ENCODE measurements at regions not wholly inside any gene's neighbourhood (a gene's known extent, or its start where the extent isn't known, plus 50 kb on each side); places are given as distances from the start of the nearest gene placed in this dataset.

DNA sequence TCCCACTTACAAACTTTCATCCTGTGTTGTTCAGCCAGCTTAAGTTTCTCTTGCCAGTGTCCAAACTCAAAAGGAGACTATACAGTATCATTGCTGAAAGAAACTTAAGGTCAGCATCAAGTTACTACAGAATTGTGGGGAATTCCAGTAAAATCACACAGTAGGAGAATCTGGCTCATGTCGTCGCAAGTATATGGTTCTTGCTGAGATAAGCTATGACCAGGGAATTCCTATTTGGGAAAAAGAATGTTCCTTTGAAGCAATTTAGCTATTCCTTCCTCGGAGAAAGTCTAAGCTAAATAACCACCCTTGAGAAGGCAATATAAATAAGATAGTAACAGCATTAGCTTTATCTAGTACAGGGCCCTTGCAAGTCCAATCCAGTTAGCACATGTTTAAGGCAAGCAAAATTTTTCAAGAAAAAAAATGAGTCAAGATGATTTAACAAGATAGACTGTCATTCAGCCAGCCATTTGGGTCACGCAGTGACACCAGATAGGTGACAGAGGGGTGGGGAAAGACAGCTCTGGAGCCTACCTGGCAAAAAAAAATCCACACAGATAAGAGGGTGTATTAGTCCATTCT lies 78.2 kb upstream of the THBS1 start:
- no peak overlapping the region for H3K9ac ChIP-seq (ENCODE audit: low read length)
- peaks cover 56% of the 10 kb centered on the region for H3K4me1 ChIP-seq (ENCODE audit: insufficient read depth, low read length)
- H3K9me3 ChIP-seq (ENCODE audit: low read length): no peaks in the 10 kb centered on the region
- peak overlapping the region; percentile 2 for H3K27ac ChIP-seq (ENCODE audit: low read depth, low read length)
- H3K4me3 ChIP-seq (ENCODE audit: low read depth in 1 of 2, low read length in 2 of 2): no peak overlapping the region
- no peaks in the 10 kb centered on the region for H3K36me3 ChIP-seq (ENCODE audit: insufficient read depth, low read length)
- no peaks in the 10 kb centered on the region for H3K27me3 ChIP-seq (ENCODE audit: control insufficient read depth in 1 of 2, insufficient read depth in 2 of 2, low read length in 2 of 2)

DNA sequence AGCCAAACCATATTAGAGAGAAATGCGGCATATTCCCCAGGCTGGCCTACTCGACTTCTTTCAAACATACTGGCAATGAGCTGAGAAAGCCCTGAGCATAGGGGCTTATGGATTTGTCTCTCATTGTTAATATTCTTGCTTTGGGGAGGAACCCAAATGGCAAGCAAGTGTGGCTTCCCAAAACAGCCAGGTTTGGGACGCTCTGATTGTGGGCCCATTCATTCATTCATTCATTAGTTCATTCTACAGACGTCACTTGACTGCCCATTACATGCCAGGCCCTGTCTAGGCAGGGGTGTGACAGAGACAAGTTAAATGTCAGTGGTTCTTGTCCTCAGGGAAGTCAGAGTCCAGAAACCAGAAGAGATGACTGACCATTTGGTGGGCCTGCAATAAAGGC lies 77.4 kb upstream of the THBS1 start:
- H3K27ac ChIP-seq (ENCODE audit: low read depth, low read length): peak overlapping the region; percentile 2
- peaks cover 48% of the 10 kb centered on the region for H3K4me1 ChIP-seq (ENCODE audit: insufficient read depth, low read length)
- no peaks in the 10 kb centered on the region for H3K9me3 ChIP-seq (ENCODE audit: low read length)
- no peak overlapping the region for H3K9ac ChIP-seq (ENCODE audit: low read length)
- no peaks in the 10 kb centered on the region for H3K27me3 ChIP-seq (ENCODE audit: control insufficient read depth in 1 of 2, insufficient read depth in 2 of 2, low read length in 2 of 2)
- no peak overlapping the region for H3K4me3 ChIP-seq (ENCODE audit: low read depth in 1 of 2, low read length in 2 of 2)
- no peaks in the 10 kb centered on the region for H3K36me3 ChIP-seq (ENCODE audit: insufficient read depth, low read length)

DNA sequence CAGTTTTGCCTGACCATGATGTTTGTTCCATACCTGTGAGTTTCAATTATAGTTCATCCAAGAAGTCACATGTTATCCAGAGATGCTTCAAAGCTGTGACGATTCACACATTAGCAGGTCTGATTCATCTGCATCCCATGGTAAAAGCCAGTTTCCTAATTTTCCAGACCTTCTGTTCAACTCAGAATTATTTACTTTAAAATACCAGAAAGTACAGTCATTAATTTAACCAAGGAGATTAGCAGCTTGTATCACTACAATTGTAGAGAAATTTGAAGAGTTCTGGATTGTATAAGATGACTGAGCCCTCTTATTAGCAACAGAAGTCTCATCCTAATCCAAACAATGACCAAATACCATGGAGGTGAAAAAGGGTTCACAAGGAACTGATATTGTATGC lies 76.1 kb upstream of the THBS1 start:
- H3K27ac ChIP-seq (ENCODE audit: low read depth, low read length): no peak overlapping the region
- H3K4me1 ChIP-seq (ENCODE audit: insufficient read depth, low read length): peaks cover 35% of the 10 kb centered on the region
- H3K36me3 ChIP-seq (ENCODE audit: insufficient read depth, low read length): no peaks in the 10 kb centered on the region
- no peaks in the 10 kb centered on the region for H3K27me3 ChIP-seq (ENCODE audit: control insufficient read depth in 1 of 2, insufficient read depth in 2 of 2, low read length in 2 of 2)
- H3K4me3 ChIP-seq (ENCODE audit: low read depth in 1 of 2, low read length in 2 of 2): no peak overlapping the region
- H3K9me3 ChIP-seq (ENCODE audit: low read length): no peaks in the 10 kb centered on the region
- no peak overlapping the region for H3K9ac ChIP-seq (ENCODE audit: low read length)

DNA sequence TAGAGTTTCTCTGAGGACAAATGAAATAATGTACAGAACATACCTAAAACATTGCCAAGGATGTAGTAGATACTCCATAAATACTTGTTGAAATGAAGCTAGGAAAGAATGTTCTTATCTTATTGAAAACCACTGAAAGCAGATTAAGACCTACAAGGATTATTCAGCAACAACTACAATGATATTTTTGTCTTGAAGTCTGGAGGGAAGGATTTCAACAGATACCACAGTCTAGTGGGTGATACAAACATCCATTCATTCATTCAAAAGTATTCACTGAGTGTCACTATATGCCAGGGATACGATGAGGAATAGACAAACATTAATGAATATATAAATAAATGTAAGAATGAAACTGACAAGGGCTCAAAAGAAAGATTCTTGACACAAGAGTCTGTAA lies 74.7 kb upstream of the THBS1 start:
- Histone ChIP-seq H3K27ac (ENCODE audit: low read depth, low read length) (no peak overlapping the region), H3K4me3 (ENCODE audit: low read depth in 1 of 2, low read length in 2 of 2) (no peak overlapping the region), H3K9ac (ENCODE audit: low read length) (no peak overlapping the region), H3K4me1 (ENCODE audit: insufficient read depth, low read length) (peaks cover 34% of the 10 kb centered on the region), H3K27me3 (ENCODE audit: control insufficient read depth in 1 of 2, insufficient read depth in 2 of 2, low read length in 2 of 2) (no peaks in the 10 kb centered on the region), H3K36me3 (ENCODE audit: insufficient read depth, low read length) (no peaks in the 10 kb centered on the region), H3K9me3 (ENCODE audit: low read length) (no peaks in the 10 kb centered on the region)

DNA sequence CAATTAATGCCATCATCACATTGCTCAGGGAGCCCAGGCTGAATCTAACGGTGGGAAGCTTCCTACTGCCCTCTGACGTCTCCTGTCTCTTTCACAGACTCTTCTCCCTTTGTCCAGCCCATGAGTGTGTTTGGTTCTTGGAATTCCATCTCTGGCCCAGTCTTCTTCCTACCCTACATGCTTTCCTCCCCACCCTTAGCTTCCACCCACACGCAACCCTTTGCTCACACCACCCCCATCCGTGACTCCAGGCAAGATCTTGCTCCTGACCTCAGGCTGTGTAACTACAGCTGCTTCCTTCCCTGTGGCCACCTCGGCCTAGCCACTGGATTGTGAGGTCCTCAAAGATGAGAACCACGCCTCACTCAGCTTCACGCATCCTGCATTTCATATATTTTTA lies 72.3 kb upstream of the THBS1 start:
- Histone ChIP-seq H3K4me3 (ENCODE audit: low read depth in 1 of 2, low read length in 2 of 2) (no peak overlapping the region), H3K9me3 (ENCODE audit: low read length) (no peaks in the 10 kb centered on the region), H3K4me1 (ENCODE audit: insufficient read depth, low read length) (peaks cover 24% of the 10 kb centered on the region), H3K27ac (ENCODE audit: low read depth, low read length) (no peak overlapping the region), H3K9ac (ENCODE audit: low read length) (no peak overlapping the region), H3K27me3 (ENCODE audit: control insufficient read depth in 1 of 2, insufficient read depth in 2 of 2, low read length in 2 of 2) (no peaks in the 10 kb centered on the region), H3K36me3 (ENCODE audit: insufficient read depth, low read length) (no peaks in the 10 kb centered on the region)

DNA sequence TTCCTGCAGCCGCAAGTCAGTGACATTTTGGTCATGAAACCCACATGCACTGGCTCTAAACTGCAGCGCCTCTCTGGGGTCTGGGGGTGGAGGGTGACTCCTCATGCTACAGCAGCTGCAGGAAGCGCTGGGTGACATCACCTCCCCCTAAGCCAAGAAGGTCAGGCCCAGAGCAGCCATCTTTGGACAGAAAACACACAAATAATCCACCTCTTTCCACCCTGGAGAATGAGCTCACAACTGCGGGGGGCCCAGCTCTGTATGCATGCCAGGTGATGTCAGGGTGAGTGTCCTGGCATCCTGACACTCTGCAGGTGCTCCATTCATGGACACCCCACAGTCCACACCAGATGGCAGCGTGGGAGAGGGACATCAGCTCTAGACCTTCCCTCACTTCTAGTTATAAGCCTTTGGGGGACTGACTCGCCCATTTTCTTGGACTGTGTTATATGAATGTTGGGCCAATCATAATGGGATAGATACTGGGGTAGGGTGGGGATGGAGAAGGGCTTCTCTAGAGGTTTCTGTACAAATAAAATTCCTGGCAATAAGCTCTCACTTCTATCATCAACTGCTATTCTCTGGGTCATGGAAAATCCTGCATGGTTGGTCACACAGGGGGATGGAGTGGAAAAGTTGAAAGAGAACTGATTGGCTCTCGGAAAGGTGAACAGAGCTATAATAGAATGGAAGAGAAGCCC lies 70.7 kb upstream of the THBS1 start:
- peaks cover 12% of the 10 kb centered on the region for H3K4me1 ChIP-seq (ENCODE audit: insufficient read depth, low read length)
- H3K9me3 ChIP-seq (ENCODE audit: low read length): no peaks in the 10 kb centered on the region
- no peak overlapping the region for H3K9ac ChIP-seq (ENCODE audit: low read length)
- no peak overlapping the region for H3K4me3 ChIP-seq (ENCODE audit: low read depth in 1 of 2, low read length in 2 of 2)
- H3K36me3 ChIP-seq (ENCODE audit: insufficient read depth, low read length): no peaks in the 10 kb centered on the region
- H3K27ac ChIP-seq (ENCODE audit: low read depth, low read length): no peak overlapping the region
- H3K27me3 ChIP-seq (ENCODE audit: control insufficient read depth in 1 of 2, insufficient read depth in 2 of 2, low read length in 2 of 2): no peaks in the 10 kb centered on the region

DNA sequence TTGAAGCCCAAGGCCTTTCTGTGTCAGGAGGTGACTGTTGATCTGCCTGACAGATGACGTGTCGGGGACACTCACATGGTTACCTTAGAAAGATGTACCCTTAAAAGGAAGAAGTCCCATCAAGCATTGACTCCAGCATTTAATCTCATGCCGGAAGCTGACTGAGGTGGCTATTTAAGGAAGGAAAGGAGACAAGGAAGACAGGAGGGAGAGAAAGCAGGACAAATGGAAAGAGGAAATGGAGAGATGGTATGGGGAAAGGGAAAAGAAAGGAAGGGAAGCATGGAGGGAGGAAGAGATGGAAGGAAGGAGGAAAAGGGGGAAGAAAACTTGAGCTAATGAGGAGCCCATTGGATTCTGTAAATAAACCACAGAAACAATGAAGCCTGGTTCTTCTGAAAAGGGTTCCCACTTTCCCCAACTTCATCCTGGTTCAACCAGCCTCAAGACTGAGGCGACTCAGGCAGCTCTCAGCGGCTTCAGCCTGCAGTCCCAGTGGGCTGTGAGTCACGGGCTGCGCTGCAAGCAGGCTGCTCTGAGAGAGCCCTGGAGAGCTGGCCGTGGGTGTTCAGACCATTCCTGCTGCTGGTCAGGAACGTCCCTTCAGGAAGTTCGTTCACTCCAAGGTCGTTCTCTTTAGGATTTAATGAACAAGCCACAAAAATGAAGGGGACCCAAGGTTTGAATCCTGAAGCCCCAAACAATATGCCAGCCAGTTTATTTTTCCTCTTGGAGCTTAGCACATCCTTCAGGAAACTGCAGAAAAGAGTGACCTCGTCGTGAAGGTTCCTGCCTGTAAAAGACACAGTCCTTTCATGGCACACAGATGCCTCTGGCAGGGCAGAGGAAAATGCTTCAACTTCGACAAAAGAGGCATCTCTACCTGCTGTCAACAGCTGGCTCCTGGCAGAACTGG lies 69.6 kb upstream of the THBS1 start:
- Histone ChIP-seq H3K4me3 (ENCODE audit: low read depth in 1 of 2, low read length in 2 of 2) (peak overlapping the region in 1 of 2 donors; percentile 7), H3K27me3 (ENCODE audit: control insufficient read depth in 1 of 2, insufficient read depth in 2 of 2, low read length in 2 of 2) (no peaks in the 10 kb centered on the region), H3K9ac (ENCODE audit: low read length) (no peak overlapping the region), H3K27ac (ENCODE audit: low read depth, low read length) (peak overlapping the region; percentile 24), H3K36me3 (ENCODE audit: insufficient read depth, low read length) (no peaks in the 10 kb centered on the region), H3K9me3 (ENCODE audit: low read length) (no peaks in the 10 kb centered on the region), H3K4me1 (ENCODE audit: insufficient read depth, low read length) (peaks cover 12% of the 10 kb centered on the region)

DNA sequence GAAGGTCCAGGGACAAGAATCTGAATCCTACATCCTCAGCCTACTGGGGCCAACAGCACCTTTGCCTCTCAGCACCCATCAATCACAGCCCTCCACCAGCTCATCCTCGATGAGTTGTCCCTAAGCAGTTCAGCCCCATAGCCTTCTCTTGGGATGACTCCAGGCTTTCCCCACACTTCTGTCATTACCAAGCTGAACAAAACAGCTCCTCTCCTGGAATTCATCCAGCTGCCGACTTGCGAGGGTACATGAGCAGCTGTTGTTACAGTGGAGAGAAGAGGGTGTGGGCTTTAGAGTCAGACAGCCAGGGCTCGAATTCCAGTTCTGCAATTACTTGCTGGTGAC lies 69.0 kb upstream of the THBS1 start:
- Histone ChIP-seq H3K4me3 (ENCODE audit: low read depth in 1 of 2, low read length in 2 of 2) (peak overlapping the region in 1 of 2 donors; percentile 7), H3K36me3 (ENCODE audit: insufficient read depth, low read length) (no peaks in the 10 kb centered on the region), H3K9ac (ENCODE audit: low read length) (no peak overlapping the region), H3K4me1 (ENCODE audit: insufficient read depth, low read length) (peaks cover 12% of the 10 kb centered on the region), H3K27me3 (ENCODE audit: control insufficient read depth in 1 of 2, insufficient read depth in 2 of 2, low read length in 2 of 2) (no peaks in the 10 kb centered on the region), H3K27ac (ENCODE audit: low read depth, low read length) (no peak overlapping the region), H3K9me3 (ENCODE audit: low read length) (no peaks in the 10 kb centered on the region)

DNA sequence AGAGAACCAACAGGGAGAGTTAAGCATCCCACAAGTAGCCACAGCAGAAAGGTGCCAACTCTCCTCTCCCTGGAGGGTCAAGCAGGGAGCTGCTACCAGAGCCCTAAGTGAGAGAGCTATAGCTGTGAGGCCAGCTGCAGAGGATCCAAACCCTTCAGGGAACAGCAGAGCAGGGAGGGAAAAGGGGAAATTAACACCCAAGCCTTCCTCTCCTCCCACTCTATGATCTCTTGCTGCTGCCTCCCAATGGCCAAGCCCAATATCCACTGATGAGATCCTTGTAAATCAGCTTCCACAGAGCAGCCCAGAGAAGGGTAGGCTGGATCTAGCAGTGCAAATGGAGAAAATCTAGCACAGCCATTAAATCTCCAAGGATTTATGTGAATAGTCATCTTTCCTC lies 68.2 kb upstream of the THBS1 start:
- H3K9ac ChIP-seq (ENCODE audit: low read length): no peak overlapping the region

DNA sequence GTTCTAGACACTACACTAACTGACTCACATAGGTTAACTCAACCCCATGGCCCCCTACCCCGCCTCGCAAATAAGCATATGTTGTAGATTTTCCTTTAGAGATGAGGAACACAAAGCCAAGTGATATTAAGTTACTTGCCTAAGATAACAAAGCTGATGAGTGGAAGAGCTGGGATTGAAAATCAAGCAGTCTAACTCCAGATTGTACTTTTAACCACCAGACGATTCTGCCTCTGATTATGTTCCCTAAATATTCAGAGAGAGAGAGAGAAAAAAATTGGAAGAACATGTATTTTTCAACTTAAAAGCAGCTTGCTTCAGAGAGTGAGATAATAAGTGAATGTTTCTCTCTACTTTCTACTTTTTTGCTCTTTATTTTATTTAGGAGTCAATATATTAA lies 66.9 kb upstream of the THBS1 start:
- Histone ChIP-seq H3K36me3 (ENCODE audit: insufficient read depth, low read length) (no peaks in the 10 kb centered on the region), H3K4me1 (ENCODE audit: insufficient read depth, low read length) (peaks cover 12% of the 10 kb centered on the region), H3K27ac (ENCODE audit: low read depth, low read length) (no peak overlapping the region), H3K27me3 (ENCODE audit: control insufficient read depth in 1 of 2, insufficient read depth in 2 of 2, low read length in 2 of 2) (no peaks in the 10 kb centered on the region), H3K9me3 (ENCODE audit: low read length) (no peaks in the 10 kb centered on the region), H3K4me3 (ENCODE audit: low read depth in 1 of 2, low read length in 2 of 2) (no peak overlapping the region), H3K9ac (ENCODE audit: low read length) (no peak overlapping the region)

More for the DNA sequence above, 68.2 kb upstream of the THBS1 start:
- Histone ChIP-seq H3K9me3 (ENCODE audit: low read length) (no peaks in the 10 kb centered on the region), H3K36me3 (ENCODE audit: insufficient read depth, low read length) (no peaks in the 10 kb centered on the region), H3K4me3 (ENCODE audit: low read depth in 1 of 2, low read length in 2 of 2) (no peak overlapping the region), H3K4me1 (ENCODE audit: insufficient read depth, low read length) (peaks cover 12% of the 10 kb centered on the region), H3K27me3 (ENCODE audit: control insufficient read depth in 1 of 2, insufficient read depth in 2 of 2, low read length in 2 of 2) (no peaks in the 10 kb centered on the region), H3K27ac (ENCODE audit: low read depth, low read length) (no peak overlapping the region)

DNA sequence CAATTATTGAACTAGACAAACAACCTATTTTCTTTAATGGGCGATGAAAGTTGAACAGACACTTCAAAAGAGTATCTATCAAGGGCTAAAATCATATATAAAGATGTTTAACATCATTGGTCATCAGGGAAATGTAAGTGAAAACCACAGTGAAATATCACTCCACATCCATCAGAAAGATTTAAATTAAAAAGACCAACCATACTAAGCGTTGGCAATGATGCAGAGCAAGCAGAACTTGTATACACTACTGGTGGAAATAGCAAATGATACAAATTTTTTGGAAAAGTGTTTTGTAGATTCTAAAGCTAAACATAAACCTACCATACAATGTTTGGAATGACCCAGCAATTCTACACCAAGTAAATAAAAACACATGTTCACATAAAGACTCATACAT lies 65.9 kb upstream of the THBS1 start:
- Histone ChIP-seq H3K4me3 (ENCODE audit: low read depth in 1 of 2, low read length in 2 of 2) (no peak overlapping the region), H3K9me3 (ENCODE audit: low read length) (no peaks in the 10 kb centered on the region), H3K4me1 (ENCODE audit: insufficient read depth, low read length) (peaks cover 12% of the 10 kb centered on the region), H3K27me3 (ENCODE audit: control insufficient read depth in 1 of 2, insufficient read depth in 2 of 2, low read length in 2 of 2) (no peaks in the 10 kb centered on the region), H3K27ac (ENCODE audit: low read depth, low read length) (no peak overlapping the region), H3K9ac (ENCODE audit: low read length) (no peak overlapping the region), H3K36me3 (ENCODE audit: insufficient read depth, low read length) (no peaks in the 10 kb centered on the region)
